Stimulated activated CD4-positive, alpha-beta T cell treated with anti-CD3 and anti-CD28 coated beads, Interleukin-4, amount 100 ng/mL, for 48 hours (primary cell): ENCODE measurements at regions not wholly inside any gene's neighbourhood (a gene's known extent, or its start where the extent isn't known, plus 50 kb on each side); places are given as distances from the start of the nearest gene placed in this dataset.
A peak's percentile ranks its signal among the peaks of the same experiment; 100 is the strongest.

Source experiments
- DNase-seq, 2 donors: peaks; one replicate each; pipeline ENCODE4 v3.0.0-alpha.2; 2020; ENCODE audit warnings: low read depth in 2 of 2

GRCh38 chr18:78645216-78645615 is 334.4 kb upstream of the SALL3 start:
- DNase-seq, result no peak

- DNase-seq, result no peak
These were observed 332.6 kb upstream of the SALL3 start for GRCh38 chr18:78647018-78647417.

GRCh38 chr18:78649421-78649820 is 330.2 kb upstream of the SALL3 start:
- DNase-seq, result no peak

DNA sequence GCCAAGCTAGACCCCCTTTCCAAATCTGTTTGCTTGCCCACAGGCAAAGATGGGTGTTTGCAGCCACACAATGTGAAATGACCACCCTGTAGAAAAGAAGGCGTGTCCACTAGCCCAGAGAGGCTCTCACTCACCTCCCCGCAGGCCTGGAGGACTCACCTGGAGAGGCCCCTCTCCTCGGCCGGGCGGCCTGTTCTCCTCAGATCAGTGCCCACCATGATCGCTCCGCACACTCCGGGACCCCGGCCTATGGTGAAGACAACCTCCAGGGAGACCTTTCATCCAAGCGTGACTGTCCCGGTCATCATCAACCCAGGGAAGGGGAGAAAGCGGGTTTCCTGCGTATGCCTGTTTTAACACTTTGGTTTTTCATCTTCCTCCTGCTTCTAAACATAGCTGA is 328.7 kb upstream of the SALL3 start:
- no peak for DNase-seq

- DNase-seq, result no peak
These were observed 327.5 kb upstream of the SALL3 start for GRCh38 chr18:78652001-78652545.

DNA sequence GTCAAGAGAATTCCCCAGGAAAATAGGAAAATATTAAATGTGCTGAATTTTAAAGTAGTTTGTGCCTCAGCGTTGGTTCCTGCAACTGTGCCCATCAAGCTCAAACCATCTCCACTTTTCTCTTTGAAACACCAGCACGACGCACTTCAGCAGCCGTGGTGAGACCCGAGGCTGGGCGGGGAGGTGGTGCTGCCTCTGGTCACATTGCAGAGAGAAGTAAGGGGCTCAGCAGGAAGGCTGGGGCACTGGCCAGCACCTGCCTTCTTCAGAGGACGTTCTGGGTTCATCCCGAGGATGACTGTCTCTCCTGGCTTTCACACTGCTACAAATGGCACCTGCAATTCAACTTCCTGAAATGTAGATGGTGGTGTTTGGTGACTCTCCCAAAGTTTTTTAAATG is 323.7 kb upstream of the SALL3 start:
- DNase-seq, result no peak

- DNase-seq, result no peak
These were observed 323.2 kb upstream of the SALL3 start for GRCh38 chr18:78656346-78656925.

- DNase-seq, result no peak
These were observed 321.1 kb upstream of the SALL3 start for GRCh38 chr18:78658531-78658930.

DNA sequence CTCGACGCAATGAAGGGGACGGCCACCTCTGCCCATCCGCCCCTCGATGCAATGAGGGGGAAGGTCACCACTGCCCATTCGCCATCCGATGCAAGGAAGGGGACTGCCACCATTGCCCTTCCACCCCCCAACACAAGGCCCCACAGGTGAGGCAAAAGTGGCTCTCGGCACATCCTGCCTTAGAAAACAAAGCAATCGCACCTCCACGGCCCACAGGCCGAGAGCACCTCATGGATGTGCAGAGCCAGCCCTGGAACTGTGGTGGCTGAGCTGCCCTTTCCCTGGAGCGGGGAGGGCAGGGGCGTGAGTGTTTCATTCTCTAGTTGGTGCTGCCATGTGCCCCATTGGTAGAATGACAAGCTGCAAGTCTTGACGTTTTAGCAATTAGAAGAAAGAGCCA is 320.6 kb upstream of the SALL3 start:
- no peak for DNase-seq

- DNase-seq, result peak in 1 of 2 donors; percentile 6
These were observed 319.9 kb upstream of the SALL3 start for GRCh38 chr18:78659748-78660147.

GRCh38 chr18:78660311-78660710 is 319.3 kb upstream of the SALL3 start:
- no peak for DNase-seq

DNA sequence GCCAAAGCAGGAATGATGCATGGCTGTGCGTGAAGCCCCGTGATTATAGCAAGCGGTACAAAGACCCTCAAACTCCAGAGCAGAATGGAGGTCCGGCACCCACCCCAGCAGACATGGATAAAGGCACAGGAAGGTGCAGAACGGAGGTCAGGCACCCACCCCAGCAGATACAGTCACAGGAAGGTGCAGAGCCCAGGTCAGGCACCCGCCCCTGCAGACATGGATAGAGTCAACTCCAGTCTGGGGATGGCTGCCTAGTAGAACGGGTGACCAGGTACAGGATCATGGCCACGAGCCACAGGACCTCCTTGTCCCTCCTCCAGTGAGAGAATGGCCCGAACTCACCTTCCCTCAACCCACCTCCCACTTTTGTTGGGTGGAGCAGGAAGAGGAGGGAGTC is 318.3 kb upstream of the SALL3 start:
- no peak for DNase-seq

GRCh38 chr18:78662879-78663278 is 316.7 kb upstream of the SALL3 start:
- no peak for DNase-seq

GRCh38 chr18:78664048-78664447 is 315.6 kb upstream of the SALL3 start:
- no peak for DNase-seq

DNA sequence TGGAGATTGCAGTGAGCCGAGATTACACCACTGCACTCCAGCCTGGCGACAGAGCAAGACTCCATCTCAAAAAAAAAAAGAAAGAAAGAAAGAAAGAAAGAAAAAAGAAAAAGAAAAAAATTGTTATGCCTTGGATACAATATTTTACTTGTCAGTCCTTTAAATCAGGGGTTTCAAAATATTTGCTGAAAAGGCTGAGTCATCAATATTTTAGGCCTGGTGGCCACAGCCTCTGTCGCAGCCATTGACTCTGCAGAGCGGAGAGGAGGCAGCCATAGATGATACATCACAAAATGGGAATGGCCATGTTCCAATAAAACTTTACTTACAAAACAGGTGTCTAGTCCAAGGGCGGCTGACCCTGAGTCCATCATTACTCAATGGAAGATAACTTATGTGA is 314.8 kb upstream of the SALL3 start:
- no peak for DNase-seq

DNA sequence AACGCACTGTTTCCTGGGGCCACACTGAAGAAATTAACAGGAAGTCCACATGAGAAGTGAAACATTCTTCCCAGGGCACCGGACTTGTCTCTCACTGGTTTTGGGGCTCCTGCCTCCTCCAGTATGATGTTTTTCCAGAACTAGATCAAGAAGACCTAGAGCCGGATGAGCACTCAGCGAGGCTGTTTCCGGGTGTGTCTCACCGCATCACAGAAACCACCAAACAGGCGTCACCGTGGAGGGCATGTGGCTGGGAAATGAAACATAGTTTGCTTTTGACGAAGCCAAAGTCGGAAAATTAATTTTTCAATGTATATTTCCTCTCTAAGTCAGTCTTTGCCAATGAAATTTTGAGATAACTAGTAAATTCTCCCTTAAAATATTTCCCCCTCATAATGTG is 314.0 kb upstream of the SALL3 start:
- no peak for DNase-seq

GRCh38 chr18:78666666-78667335 is 312.8 kb upstream of the SALL3 start:
- DNase-seq, result no peak

DNA sequence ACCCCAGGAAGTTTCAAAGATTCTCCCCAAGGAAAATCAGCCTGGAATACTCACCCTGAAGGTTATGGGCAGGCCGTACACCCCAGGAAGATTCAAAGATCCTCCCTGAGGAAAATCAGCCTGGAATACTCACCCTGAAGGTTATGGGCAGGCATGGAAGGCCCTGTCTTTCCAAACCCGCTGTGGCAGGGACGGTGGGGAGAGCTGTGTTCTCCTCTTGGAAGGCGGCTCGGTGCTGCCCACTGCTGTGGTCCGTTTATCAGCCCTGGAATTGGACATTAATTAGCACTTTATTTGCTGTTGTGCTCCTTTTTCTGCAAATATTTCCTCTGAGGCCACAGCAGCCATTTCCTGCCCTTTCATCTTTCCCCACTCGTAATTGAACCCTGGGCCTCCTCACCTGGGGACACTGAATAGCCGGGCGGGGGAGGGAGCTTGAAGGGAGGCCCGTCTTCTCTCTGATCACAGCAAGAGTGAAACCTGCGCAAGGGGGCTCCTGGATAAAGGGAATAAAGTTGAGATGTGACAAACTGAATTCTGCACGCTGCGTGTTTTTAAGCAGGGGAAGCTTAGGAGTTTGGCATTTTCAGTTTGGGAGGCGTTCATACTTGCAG is 308.7 kb upstream of the SALL3 start:
- DNase-seq, result no peak

DNA sequence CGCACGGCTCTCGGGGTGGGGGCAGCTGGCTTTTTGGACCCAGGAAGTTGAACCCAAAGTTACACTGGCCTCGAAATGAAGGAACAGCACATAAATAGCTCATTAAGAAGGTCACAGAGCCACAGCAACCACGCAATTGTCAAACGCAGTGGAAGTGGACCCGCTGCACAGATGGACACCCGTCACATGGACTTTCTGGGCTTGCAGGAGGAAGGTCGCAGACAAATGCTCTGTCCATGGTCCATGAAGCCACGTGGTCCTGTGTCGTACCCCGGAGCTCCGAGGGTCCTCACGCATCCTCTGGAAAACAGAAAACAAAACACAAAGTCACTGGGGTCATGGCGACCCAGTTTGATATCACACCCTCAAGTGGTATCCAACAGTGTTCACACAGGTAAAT is 308.1 kb upstream of the SALL3 start:
- DNase-seq, result no peak

- no peak for DNase-seq
These were observed 306.7 kb upstream of the SALL3 start for GRCh38 chr18:78672862-78673446.

DNA sequence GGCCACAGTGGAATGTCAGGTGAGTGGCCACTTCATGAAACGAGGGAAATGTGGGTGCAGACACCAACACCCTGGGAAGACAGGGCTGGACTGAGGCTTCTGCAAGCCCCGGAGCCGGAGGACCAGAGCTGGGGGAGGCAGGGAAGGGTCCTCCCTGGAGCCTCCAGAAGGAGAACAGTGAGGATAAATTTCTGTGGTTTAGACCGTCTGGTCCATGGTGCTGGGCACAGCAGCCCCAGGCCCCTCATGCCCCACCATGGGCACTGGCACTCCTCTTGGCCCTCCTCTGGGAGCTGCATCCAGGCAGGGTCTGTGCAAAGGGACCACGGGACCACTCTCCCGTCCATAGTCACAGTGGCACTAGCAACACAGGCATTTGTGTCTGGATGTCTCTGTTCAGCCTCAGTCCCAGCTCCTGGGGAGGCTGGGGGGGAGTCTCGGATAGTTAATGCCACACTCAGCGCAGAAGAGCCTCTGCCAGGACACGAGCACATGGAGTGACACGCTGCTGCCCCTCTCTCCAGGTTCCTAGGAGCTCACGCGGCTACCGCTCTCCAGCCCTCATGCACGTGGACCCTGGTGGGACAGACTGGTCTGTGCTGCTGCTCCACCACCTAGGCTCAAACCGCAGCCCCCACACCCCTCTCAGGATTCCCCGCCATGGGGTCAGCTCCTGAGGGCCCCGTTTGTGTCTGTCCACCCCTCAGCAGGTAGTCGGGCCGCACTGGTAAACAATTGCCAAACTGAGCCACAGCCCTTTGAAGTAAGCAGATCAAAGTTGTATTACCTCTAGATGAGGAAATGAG is 305.9 kb upstream of the SALL3 start:
- no peak for DNase-seq

GRCh38 chr18:78675231-78675630 is 304.4 kb upstream of the SALL3 start:
- no peak for DNase-seq
